HEK293T (cell line): ENCODE measurements at regions not wholly inside any gene's neighbourhood (a gene's known extent, or its start where the extent isn't known, plus 50 kb on each side); places are given as distances from the start of the nearest gene placed in this dataset.

ENCODE experiments used
- CTCF ChIA-PET: fragments of 350-600 bp; formaldehyde crosslinking; extraction: SDS; loops from one replicate; lab custom pipeline; 2021; ENCODE audit warnings: antibody characterized with exemption, inconsistent platforms; lab: Yijun Ruan, JAX
- POLR2A ChIA-PET: fragments of 350-600 bp; formaldehyde crosslinking; extraction: SDS; loops from one replicate; lab custom pipeline; 2020; ENCODE audit warnings: antibody characterized with exemption, inconsistent platforms; lab: Yijun Ruan, JAX
- DNase-seq: peaks from one replicate; pipeline ENCODE4 v3.0.0; 2012; ENCODE audit warnings: mixed read lengths; ENCODE audit errors: extremely low spot score
- ARNT ChIP-seq: fragments of 450-650 bp; IDR thresholded peaks from 2 replicates; pipeline ENCODE4 v1.6.1; 2017; ENCODE audit warnings: mild to moderate bottlenecking
- BHLHE40 ChIP-seq: fragments of 450-650 bp; IDR thresholded peaks from 2 replicates; pipeline ENCODE4 v1.6.1; 2016; ENCODE audit warnings: mild to moderate bottlenecking, moderate library complexity, borderline replicate concordance
- CTBP1 ChIP-seq: fragments of 450-650 bp; IDR thresholded peaks from 2 replicates; pipeline ENCODE4 v1.6.1; 2016; ENCODE audit warnings: borderline replicate concordance
- ELF4 ChIP-seq: fragments of 450-650 bp; IDR thresholded peaks from 2 replicates; pipeline ENCODE4 v1.6.1; 2017; ENCODE audit warnings: antibody characterized with exemption
- FOXA1 ChIP-seq: fragments of 450-650 bp; IDR thresholded peaks from 2 replicates; pipeline ENCODE4 v1.6.1; 2016; ENCODE audit warnings: mild to moderate bottlenecking
- FOXK2 ChIP-seq: fragments of 450-650 bp; IDR thresholded peaks from 2 replicates; pipeline ENCODE4 v1.6.1; 2016; ENCODE audit warnings: mild to moderate bottlenecking
- FOXM1 ChIP-seq: fragments of 450-650 bp; IDR thresholded peaks from 2 replicates; pipeline ENCODE4 v1.6.1; 2017; ENCODE audit warnings: mild to moderate bottlenecking, borderline replicate concordance
- HDGF ChIP-seq: fragments of 450-650 bp; IDR thresholded peaks from 2 replicates; pipeline ENCODE4 v1.6.1; 2017; ENCODE audit warnings: antibody characterized with exemption, borderline replicate concordance
- L3MBTL2 ChIP-seq: fragments of 450-650 bp; conservative IDR thresholded peaks from 2 replicates; pipeline ENCODE4 v1.6.1; 2016; ENCODE audit warnings: mild to moderate bottlenecking
- LEF1 ChIP-seq: fragments of 450-650 bp; IDR thresholded peaks from 2 replicates; pipeline ENCODE4 v1.6.1; 2017; ENCODE audit warnings: mild to moderate bottlenecking, borderline replicate concordance
- NFRKB ChIP-seq: fragments of 450-650 bp; IDR thresholded peaks from 2 replicates; pipeline ENCODE4 v1.6.1; 2016; ENCODE audit warnings: mild to moderate bottlenecking, moderate library complexity
- PKNOX1 ChIP-seq: fragments of 450-650 bp; IDR thresholded peaks from 2 replicates; pipeline ENCODE4 v1.6.1; 2016
- SP1 ChIP-seq: fragments of 450-650 bp; IDR thresholded peaks from 2 replicates; pipeline ENCODE4 v1.6.1; 2017
- SUZ12 ChIP-seq: fragments of 450-650 bp; IDR thresholded peaks from 2 replicates; pipeline ENCODE4 v1.6.1; 2016; ENCODE audit warnings: mild to moderate bottlenecking
- TARDBP ChIP-seq: fragments of 450-650 bp; IDR thresholded peaks from 2 replicates; pipeline ENCODE4 v1.6.1; 2016
- ZNF384 ChIP-seq: fragments of 450-650 bp; IDR thresholded peaks from 2 replicates; pipeline ENCODE4 v1.6.1; 2016

DNA sequence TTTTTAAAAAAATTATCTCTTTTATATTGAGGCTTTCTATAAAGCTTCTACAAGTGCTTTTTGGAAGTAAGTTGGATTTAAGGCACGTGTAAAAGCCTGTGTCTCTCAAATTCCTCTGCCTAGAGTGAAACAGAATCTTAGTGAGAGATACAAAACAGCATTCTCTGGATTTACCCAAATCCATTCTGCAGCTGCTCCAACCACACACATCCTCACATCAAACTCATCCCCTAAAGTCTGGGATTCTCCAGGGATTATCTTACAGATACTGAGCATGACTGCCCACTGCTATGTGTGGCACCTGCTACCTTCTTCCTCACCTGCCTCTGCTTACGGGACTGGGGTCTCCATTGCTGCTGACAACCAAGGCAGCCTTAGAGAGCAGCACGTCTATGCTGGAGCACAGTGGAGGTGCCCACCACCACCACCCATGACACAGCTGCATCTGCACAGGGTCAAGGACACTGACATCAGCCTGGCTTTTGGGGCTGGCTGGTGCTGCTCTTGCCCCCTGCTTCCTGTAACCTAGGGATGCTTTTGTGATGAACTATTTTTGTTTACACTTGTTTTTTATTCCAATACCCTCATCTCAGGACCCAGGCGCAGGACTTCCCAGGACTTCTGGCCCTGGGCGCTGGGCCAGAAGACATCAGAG lies 139.2 kb upstream of the NAMPT start:
- POLR2A ChIA-PET: no interaction called here
- CTCF ChIA-PET: no interaction called here
- DNase-seq: no peak
- TF ChIP-seq CTBP1: no peak
- TF ChIP-seq TARDBP: no peak
- TF ChIP-seq BHLHE40: no peak
- no peak for TF ChIP-seq PKNOX1
- no peak for TF ChIP-seq ZNF384
- no peak for TF ChIP-seq FOXA1
- no peak for TF ChIP-seq LEF1
- TF ChIP-seq SP1: no peak
- no peak for TF ChIP-seq FOXM1
- TF ChIP-seq ELF4: no peak
- no peak for TF ChIP-seq HDGF
- no peak for TF ChIP-seq NFRKB
- TF ChIP-seq ARNT: no peak
- TF ChIP-seq SUZ12: no peak
- no peak for TF ChIP-seq L3MBTL2
- no peak for TF ChIP-seq FOXK2

DNA sequence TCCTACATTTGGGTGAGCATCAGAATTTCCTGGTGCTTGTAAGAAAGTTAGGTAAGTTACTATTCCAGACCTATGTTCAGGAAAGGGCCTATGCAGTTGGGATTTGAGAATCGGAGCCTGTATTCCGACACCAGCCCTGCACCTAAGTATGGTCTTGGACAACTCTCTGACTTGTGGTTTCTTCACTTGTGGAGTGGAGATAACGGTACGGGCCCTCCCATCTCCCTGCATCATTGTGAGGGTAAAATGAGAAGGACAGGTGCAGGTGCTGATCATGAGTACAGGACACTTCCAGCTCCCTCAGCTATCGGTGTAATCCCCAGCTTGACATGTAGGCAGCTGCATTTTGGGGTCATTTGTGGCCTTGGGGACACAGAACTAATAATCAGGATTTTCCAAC lies 138.3 kb upstream of the NAMPT start:
- ChIA-PET POLR2A (no interaction called here), CTCF (no interaction called here)
- DNase-seq: no peak
- TF ChIP-seq L3MBTL2 (no peak), SUZ12 (no peak), ARNT (no peak), ZNF384 (no peak), PKNOX1 (no peak), NFRKB (no peak), FOXM1 (no peak), FOXA1 (no peak), ELF4 (no peak), FOXK2 (no peak), HDGF (no peak), CTBP1 (no peak), SP1 (no peak)

GRCh38 chr7:106421181-106421762 lies 136.5 kb upstream of the NAMPT start:
- TF ChIP-seq SP1 (no peak), ARNT (no peak), CTBP1 (no peak), PKNOX1 (no peak), TARDBP (no peak), ELF4 (no peak), LEF1 (no peak), FOXK2 (no peak), NFRKB (no peak), HDGF (no peak)
- ChIA-PET CTCF (no interaction called here), POLR2A (no interaction called here)
- no peak for DNase-seq

DNA sequence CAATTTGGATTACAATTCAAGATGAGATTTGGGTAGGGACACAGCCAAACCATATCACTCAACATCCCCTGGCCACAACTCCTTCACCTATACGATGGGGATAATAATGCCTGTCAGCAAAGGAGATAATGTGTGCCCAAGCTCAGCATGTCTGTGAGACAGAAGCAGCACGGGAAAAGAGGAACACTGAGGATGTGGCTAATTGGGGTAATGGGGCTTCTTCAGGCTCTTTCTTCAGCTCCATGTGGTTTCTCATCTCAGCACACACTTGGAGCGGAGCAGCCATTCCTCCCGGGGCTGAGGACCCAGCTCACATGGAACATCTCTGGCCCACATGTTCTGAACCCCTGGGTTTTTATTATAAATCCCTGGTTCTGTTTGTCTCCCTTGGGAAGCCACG lies 136.0 kb upstream of the NAMPT start:
- DNase-seq: no peak
- POLR2A ChIA-PET: no interaction called here
- TF ChIP-seq FOXK2 (no peak), CTBP1 (no peak), TARDBP (no peak), FOXA1 (no peak), FOXM1 (no peak), BHLHE40 (no peak), SUZ12 (no peak), SP1 (no peak), ARNT (no peak), ZNF384 (no peak), NFRKB (no peak), ELF4 (no peak), HDGF (no peak), L3MBTL2 (no peak), LEF1 (no peak), PKNOX1 (no peak)
- CTCF ChIA-PET: no interaction called here

DNA sequence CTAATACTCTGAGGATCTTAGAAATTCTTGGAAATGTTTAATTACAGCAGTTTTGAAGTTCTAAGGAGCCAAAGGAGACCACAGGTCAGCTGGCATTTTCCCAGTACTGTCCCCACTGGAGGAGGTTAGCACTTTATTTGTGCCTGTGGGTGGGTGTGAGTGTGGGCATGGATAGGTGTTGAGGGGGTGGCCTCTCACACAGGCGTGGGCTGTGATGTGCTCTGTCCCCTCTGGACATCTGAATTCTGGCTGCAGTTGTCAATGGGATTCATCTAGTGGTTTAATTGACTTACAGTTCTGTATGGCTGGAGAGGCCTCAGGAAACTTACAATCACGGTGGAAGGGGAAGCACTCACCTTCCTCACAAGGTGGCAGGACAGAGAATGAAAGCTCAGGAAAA lies 135.4 kb upstream of the NAMPT start:
- ChIA-PET POLR2A (no interaction called here), CTCF (no interaction called here)
- TF ChIP-seq FOXM1 (no peak), CTBP1 (no peak), ARNT (no peak), L3MBTL2 (no peak), NFRKB (no peak), FOXA1 (no peak), HDGF (no peak), LEF1 (no peak), SP1 (no peak), TARDBP (no peak), PKNOX1 (no peak)
- DNase-seq: no peak
